Neural cell (in vitro differentiated cells): ENCODE measurements at regions not wholly inside any gene's neighbourhood (a gene's known extent, or its start where the extent isn't known, plus 50 kb on each side); places are given as distances from the start of the nearest gene placed in this dataset.

Source experiments
- H2AFZ ChIP-seq: fragments of 200-600, 300-800 bp; sonication (generic), shearing (Covaris generic); 2 replicates; pipeline ENCODE4 v1.6.0; 2014; ENCODE audit warnings: low read depth, mild to moderate bottlenecking, antibody characterized with exemption, low read length, moderate library complexity
- H3F3A ChIP-seq: fragments of 200-600 bp; shearing (Covaris generic); 2 replicates; pipeline ENCODE4 v1.6.1; 2016; ENCODE audit warnings: mild to moderate bottlenecking, moderate library complexity, mixed read lengths, antibody characterized with exemption, low read length; ENCODE audit not compliant: insufficient read depth, poor library complexity, severe bottlenecking
- H3K27ac ChIP-seq: fragments of 200-600, 300-800 bp; sonication (generic), shearing (Covaris generic); 2 replicates; pipeline ENCODE4 v1.5.1; 2014; ENCODE audit warnings: mild to moderate bottlenecking, low read length, moderate library complexity
- H3K27me3 ChIP-seq: fragments of 300-800, 200-600 bp; sonication (generic), shearing (Covaris generic); 2 replicates; pipeline ENCODE4 v1.6.0; 2014; ENCODE audit warnings: mild to moderate bottlenecking, low read depth, low read length, moderate library complexity; ENCODE audit not compliant: insufficient read depth
- H3K36me3 ChIP-seq: fragments of 300-800, 200-600 bp; sonication (generic), shearing (Covaris generic); 2 replicates; pipeline ENCODE4 v1.5.1; 2014; ENCODE audit warnings: mild to moderate bottlenecking, antibody characterized with exemption, low read length, moderate library complexity; ENCODE audit not compliant: insufficient read depth
- H3K4me2 ChIP-seq: fragments of 300-800, 200-600 bp; sonication (generic), shearing (Covaris generic); 2 replicates; pipeline ENCODE4 v1.6.0; 2014; ENCODE audit warnings: mild to moderate bottlenecking, low read length
- H3K4me3 ChIP-seq: fragments of 300-800, 200-600 bp; sonication (generic), shearing (Covaris generic); 2 replicates; pipeline ENCODE4 v1.5.1; 2014; ENCODE audit warnings: mild to moderate bottlenecking, low read length, moderate library complexity
- H3K79me2 ChIP-seq: fragments of 200-600 bp; shearing (Covaris generic); replicated peaks from 2 replicates; pipeline ENCODE4 v1.6.0; 2014; ENCODE audit warnings: mild to moderate bottlenecking, low read length, moderate library complexity; ENCODE audit not compliant: insufficient read depth
- H3K9ac ChIP-seq: fragments of 300-800, 200-600 bp; sonication (generic), shearing (Covaris generic); 2 replicates; pipeline ENCODE4 v1.6.1; 2016; ENCODE audit warnings: mild to moderate bottlenecking, low read length, mixed read lengths
- H3K9me2 ChIP-seq: fragments of 200-600 bp; shearing (Covaris generic); 2 replicates; pipeline ENCODE4 v1.6.1; 2016; ENCODE audit warnings: mild to moderate bottlenecking, low read length, mixed read lengths; ENCODE audit not compliant: insufficient read depth
- H3K9me3 ChIP-seq: fragments of 200-600, 300-800 bp; sonication (generic), shearing (Covaris generic); 2 replicates; pipeline ENCODE4 v1.6.1; 2016; ENCODE audit warnings: mild to moderate bottlenecking, mixed run types, low read length, moderate library complexity, mixed read lengths
- H4K20me1 ChIP-seq: fragments of 200-600 bp; shearing (Covaris generic); 2 replicates; pipeline ENCODE4 v1.6.1; 2016; ENCODE audit warnings: mild to moderate bottlenecking, mixed run types; ENCODE audit not compliant: insufficient read depth
- EP300 ChIP-seq: fragments of 450-650 bp; conservative IDR thresholded peaks from 2 replicates; pipeline ENCODE4 v1.6.1; 2014; ENCODE audit warnings: antibody characterized with exemption, mild to moderate bottlenecking, moderate library complexity; ENCODE audit not compliant: poor library complexity, severe bottlenecking
- EZH2 ChIP-seq: fragments of 200-600, 300-800 bp; shearing (Covaris generic), sonication (generic); IDR thresholded peaks from 2 replicates; pipeline ENCODE4 v1.6.1; 2014; ENCODE audit warnings: antibody characterized with exemption, low read length, borderline replicate concordance, mild to moderate bottlenecking; ENCODE audit not compliant: insufficient read depth, poor library complexity, severe bottlenecking
- MXI1 ChIP-seq: fragments of 450-650 bp; conservative IDR thresholded peaks from 2 replicates; pipeline ENCODE4 v1.6.1; 2014; ENCODE audit warnings: antibody characterized with exemption, mild to moderate bottlenecking; ENCODE audit not compliant: poor library complexity, severe bottlenecking
- POLR2AphosphoS5 ChIP-seq: IDR thresholded peaks from 2 replicates; pipeline ENCODE4 v1.6.1; 2012
- RAD21 ChIP-seq: fragments of 450-650 bp; conservative IDR thresholded peaks from 2 replicates; pipeline ENCODE4 v1.6.1; 2014; ENCODE audit warnings: antibody characterized with exemption, mild to moderate bottlenecking, moderate library complexity
- SMC3 ChIP-seq: fragments of 450-650 bp; conservative IDR thresholded peaks from 2 replicates; pipeline ENCODE4 v1.6.1; 2014; ENCODE audit warnings: antibody characterized with exemption, mild to moderate bottlenecking, moderate library complexity; ENCODE audit not compliant: poor library complexity
- TAF1 ChIP-seq: IDR thresholded peaks from 2 replicates; pipeline ENCODE4 v1.6.1; 2012; ENCODE audit warnings: low read depth
- TF ChIP-seq, protein P1 (sequence below): IDR thresholded peaks from 2 replicates; pipeline ENCODE4 v1.6.1; 2012; ENCODE audit warnings: borderline replicate concordance
- TF ChIP-seq, protein P2 (sequence below): fragments of 450-650 bp; IDR thresholded peaks from 2 replicates; pipeline ENCODE4 v1.5.1; 2014; ENCODE audit warnings: antibody characterized with exemption, mild to moderate bottlenecking, moderate library complexity; ENCODE audit not compliant: poor library complexity, severe bottlenecking

DNA sequence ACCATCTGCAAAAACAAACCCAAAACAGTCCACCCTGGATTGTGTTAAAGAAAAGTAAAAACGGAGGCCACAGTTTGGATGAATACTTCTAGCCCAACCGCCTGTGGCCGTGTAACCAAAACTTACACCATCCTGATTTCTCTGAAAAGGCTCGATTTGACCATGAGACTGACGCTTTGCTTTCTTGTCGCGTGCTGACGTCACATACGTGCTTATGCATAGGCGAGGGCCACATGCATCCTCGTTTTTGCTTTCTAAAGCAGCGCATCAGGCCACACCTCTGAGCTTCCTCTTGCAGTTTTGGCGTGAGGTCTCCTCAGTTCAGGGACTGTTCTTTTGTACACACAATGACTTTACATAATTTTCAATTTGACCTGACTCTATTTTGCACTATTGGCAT lies 526.6 kb downstream of the GLRX3 start:
- Histone ChIP-seq H3K9ac (no peak overlapping the region), H2AFZ (no peak overlapping the region), H3K79me2 (no peaks in the 10 kb centered on the region), H3K4me3 (no peak overlapping the region), H3K9me3 (no peaks in the 10 kb centered on the region), H3K9me2 (no peaks in the 10 kb centered on the region), H3K27ac (no peak overlapping the region), H3K27me3 (no peaks in the 10 kb centered on the region), H3K4me2 (no peak overlapping the region), H4K20me1 (no peaks in the 10 kb centered on the region), H3F3A (no peaks in the 10 kb centered on the region), H3K36me3 (no peaks in the 10 kb centered on the region)
- TF ChIP-seq TAF1, result no peak
- no peak for TF ChIP-seq EZH2
- no peak for TF ChIP-seq MXI1
- no peak for TF ChIP-seq EP300
- TF ChIP-seq, protein P1, sequence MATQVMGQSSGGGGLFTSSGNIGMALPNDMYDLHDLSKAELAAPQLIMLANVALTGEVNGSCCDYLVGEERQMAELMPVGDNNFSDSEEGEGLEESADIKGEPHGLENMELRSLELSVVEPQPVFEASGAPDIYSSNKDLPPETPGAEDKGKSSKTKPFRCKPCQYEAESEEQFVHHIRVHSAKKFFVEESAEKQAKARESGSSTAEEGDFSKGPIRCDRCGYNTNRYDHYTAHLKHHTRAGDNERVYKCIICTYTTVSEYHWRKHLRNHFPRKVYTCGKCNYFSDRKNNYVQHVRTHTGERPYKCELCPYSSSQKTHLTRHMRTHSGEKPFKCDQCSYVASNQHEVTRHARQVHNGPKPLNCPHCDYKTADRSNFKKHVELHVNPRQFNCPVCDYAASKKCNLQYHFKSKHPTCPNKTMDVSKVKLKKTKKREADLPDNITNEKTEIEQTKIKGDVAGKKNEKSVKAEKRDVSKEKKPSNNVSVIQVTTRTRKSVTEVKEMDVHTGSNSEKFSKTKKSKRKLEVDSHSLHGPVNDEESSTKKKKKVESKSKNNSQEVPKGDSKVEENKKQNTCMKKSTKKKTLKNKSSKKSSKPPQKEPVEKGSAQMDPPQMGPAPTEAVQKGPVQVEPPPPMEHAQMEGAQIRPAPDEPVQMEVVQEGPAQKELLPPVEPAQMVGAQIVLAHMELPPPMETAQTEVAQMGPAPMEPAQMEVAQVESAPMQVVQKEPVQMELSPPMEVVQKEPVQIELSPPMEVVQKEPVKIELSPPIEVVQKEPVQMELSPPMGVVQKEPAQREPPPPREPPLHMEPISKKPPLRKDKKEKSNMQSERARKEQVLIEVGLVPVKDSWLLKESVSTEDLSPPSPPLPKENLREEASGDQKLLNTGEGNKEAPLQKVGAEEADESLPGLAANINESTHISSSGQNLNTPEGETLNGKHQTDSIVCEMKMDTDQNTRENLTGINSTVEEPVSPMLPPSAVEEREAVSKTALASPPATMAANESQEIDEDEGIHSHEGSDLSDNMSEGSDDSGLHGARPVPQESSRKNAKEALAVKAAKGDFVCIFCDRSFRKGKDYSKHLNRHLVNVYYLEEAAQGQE, result no peak
- no peak for TF ChIP-seq RAD21
- TF ChIP-seq, protein P2, sequence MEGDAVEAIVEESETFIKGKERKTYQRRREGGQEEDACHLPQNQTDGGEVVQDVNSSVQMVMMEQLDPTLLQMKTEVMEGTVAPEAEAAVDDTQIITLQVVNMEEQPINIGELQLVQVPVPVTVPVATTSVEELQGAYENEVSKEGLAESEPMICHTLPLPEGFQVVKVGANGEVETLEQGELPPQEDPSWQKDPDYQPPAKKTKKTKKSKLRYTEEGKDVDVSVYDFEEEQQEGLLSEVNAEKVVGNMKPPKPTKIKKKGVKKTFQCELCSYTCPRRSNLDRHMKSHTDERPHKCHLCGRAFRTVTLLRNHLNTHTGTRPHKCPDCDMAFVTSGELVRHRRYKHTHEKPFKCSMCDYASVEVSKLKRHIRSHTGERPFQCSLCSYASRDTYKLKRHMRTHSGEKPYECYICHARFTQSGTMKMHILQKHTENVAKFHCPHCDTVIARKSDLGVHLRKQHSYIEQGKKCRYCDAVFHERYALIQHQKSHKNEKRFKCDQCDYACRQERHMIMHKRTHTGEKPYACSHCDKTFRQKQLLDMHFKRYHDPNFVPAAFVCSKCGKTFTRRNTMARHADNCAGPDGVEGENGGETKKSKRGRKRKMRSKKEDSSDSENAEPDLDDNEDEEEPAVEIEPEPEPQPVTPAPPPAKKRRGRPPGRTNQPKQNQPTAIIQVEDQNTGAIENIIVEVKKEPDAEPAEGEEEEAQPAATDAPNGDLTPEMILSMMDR, result no peak
- TF ChIP-seq POLR2AphosphoS5, result no peak
- no peak for TF ChIP-seq SMC3

DNA sequence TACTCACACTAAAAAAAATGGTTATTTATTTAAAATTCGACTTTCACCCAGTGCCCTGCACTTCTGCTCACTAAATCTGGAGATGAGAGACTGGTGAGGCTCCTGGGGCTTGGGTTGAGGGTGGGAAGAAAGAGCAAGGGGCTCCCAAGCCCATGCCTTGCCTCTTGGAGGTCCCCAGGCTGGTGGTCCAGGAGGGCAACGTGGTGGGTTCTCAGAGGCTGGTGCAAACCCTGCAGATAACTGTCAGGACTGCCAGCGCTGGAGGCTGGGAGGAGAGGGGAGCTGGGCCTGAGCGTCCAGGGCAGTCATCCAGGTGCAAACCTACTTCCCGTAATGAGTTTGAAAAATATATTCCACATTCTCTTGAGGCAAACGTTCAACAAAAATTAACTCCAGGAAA lies 528.3 kb downstream of the GLRX3 start:
- H4K20me1 ChIP-seq, result no peaks in the 10 kb centered on the region
- H3K9ac ChIP-seq, result no peak overlapping the region
- no peak for TF ChIP-seq SMC3
- TF ChIP-seq, protein P2, result no peak
- TF ChIP-seq EZH2, result no peak
- no peak for TF ChIP-seq EP300
- TF ChIP-seq MXI1, result no peak
- TF ChIP-seq, protein P1, result no peak
- TF ChIP-seq RAD21, result no peak
- no peaks in the 10 kb centered on the region for H3K79me2 ChIP-seq
- H3K9me2 ChIP-seq, result no peaks in the 10 kb centered on the region
- no peak overlapping the region for H3K4me2 ChIP-seq
- H3K36me3 ChIP-seq, result no peaks in the 10 kb centered on the region
- no peak overlapping the region for H3K4me3 ChIP-seq
- H3K27ac ChIP-seq, result no peak overlapping the region
- H3K9me3 ChIP-seq, result no peaks in the 10 kb centered on the region
- H3F3A ChIP-seq, result no peaks in the 10 kb centered on the region
- H3K27me3 ChIP-seq, result no peaks in the 10 kb centered on the region
- no peak overlapping the region for H2AFZ ChIP-seq
